ENCODE measurements at regions not wholly inside any gene's neighbourhood (a gene's known extent, or its start where the extent isn't known, plus 50 kb on each side); places are given as distances from the start of the nearest gene placed in this dataset.

DNA sequence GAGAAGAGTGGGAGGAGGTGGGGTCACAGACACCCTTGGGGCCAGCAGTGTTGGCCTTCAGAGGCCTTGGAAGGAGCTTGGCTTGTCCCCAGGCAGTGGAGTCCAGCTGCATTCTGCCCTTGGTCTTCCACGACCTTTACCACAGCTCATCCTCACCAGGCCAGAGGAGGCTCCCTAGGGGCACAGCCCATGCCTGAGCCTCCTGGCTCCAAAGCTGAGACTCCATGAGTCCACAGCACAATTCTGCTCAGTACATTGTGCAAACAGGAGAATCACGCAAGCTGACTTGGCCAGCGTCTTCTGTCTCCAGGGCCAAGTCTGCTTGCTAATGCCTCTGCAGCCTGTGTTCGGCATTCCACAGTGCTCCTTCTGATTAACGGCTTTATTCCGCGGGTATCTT lies 337.2 kb downstream of the SMOC2 start:
- H3K27ac ChIP-seq (ENCODE audit: low read depth in 2 of 2, low read length in 2 of 2): no peak overlapping the region
- H3K27me3 ChIP-seq (ENCODE audit: control insufficient read depth in 2 of 2, insufficient read depth in 2 of 2, low read length in 2 of 2): no peaks in the 10 kb centered on the region

DNA sequence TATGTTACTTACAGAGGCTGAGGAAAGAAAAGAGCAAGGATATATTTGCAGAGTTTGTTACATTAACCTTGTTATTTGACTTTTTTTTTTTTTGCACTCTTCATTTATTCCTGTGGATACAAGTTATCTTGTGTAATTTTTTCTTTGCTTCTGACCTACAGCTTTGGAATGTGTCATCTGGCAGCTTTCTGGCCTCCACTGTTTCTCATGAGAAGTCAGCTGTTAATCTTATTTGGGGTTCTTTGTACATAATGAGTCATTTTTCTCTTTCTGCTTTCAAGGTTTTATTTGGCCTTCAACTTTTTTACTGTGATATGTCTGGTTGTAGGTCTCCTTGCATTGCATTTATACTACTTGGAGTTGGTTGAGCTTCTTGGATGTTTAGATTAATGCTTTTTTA lies 333.4 kb downstream of the SMOC2 start:
- Histone ChIP-seq H3K4me3 (ENCODE audit: low read length in 2 of 2) (no peak overlapping the region), H3K9ac (ENCODE audit: low read depth in 1 of 2, low read length in 2 of 2) (no peak overlapping the region), H3K9me3 (ENCODE audit: control insufficient read depth in 2 of 2, low read length in 2 of 2) (peaks cover 0 to 3% of the 10 kb centered on the region in 2 donors), H3K4me1 (ENCODE audit: control insufficient read depth in 2 of 2, insufficient read depth in 2 of 2, low read length in 2 of 2) (no peaks in the 10 kb centered on the region), H3K36me3 (ENCODE audit: control insufficient read depth in 2 of 2, insufficient read depth in 2 of 2, low read length in 2 of 2) (no peaks in the 10 kb centered on the region), H3K27ac (ENCODE audit: low read depth in 2 of 2, low read length in 2 of 2) (no peak overlapping the region), H3K27me3 (ENCODE audit: control insufficient read depth in 2 of 2, insufficient read depth in 2 of 2, low read length in 2 of 2) (no peaks in the 10 kb centered on the region)

More for the DNA sequence above, 337.2 kb downstream of the SMOC2 start:
- Histone ChIP-seq H3K36me3 (ENCODE audit: control insufficient read depth in 2 of 2, insufficient read depth in 2 of 2, low read length in 2 of 2) (no peaks in the 10 kb centered on the region), H3K9ac (ENCODE audit: low read depth in 1 of 2, low read length in 2 of 2) (no peak overlapping the region), H3K9me3 (ENCODE audit: control insufficient read depth in 2 of 2, low read length in 2 of 2) (peaks cover 0 to 1% of the 10 kb centered on the region in 2 donors), H3K4me3 (ENCODE audit: low read length in 2 of 2) (no peak overlapping the region), H3K4me1 (ENCODE audit: control insufficient read depth in 2 of 2, insufficient read depth in 2 of 2, low read length in 2 of 2) (no peaks in the 10 kb centered on the region)

DNA sequence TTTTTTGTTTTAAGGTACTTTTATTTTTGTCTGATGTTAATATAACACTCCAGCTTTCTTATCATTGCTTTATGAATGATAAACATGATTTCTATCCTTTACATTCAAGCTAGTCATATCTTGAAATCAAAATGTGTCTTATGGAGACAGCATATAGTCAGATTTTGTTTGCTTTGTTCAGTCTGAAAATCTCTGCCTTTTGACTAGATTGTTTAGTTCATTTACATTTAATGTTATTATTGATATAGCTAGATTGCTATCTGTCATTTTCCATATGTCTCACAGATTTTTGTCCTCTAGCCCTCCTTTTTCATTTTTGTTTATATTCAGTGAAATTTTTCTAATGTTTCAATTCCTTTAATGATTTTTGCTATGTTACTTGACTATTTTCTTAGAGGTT lies 332.8 kb downstream of the SMOC2 start:
- H3K4me1 ChIP-seq (ENCODE audit: control insufficient read depth in 2 of 2, insufficient read depth in 2 of 2, low read length in 2 of 2): no peaks in the 10 kb centered on the region
- H3K27me3 ChIP-seq (ENCODE audit: control insufficient read depth in 2 of 2, insufficient read depth in 2 of 2, low read length in 2 of 2): no peaks in the 10 kb centered on the region
- no peak overlapping the region for H3K9ac ChIP-seq (ENCODE audit: low read depth in 1 of 2, low read length in 2 of 2)
- no peak overlapping the region for H3K27ac ChIP-seq (ENCODE audit: low read depth in 2 of 2, low read length in 2 of 2)
- no peak overlapping the region for H3K4me3 ChIP-seq (ENCODE audit: low read length in 2 of 2)
- H3K9me3 ChIP-seq (ENCODE audit: control insufficient read depth in 2 of 2, low read length in 2 of 2): peaks cover 0 to 3% of the 10 kb centered on the region in 2 donors
- no peaks in the 10 kb centered on the region for H3K36me3 ChIP-seq (ENCODE audit: control insufficient read depth in 2 of 2, insufficient read depth in 2 of 2, low read length in 2 of 2)

DNA sequence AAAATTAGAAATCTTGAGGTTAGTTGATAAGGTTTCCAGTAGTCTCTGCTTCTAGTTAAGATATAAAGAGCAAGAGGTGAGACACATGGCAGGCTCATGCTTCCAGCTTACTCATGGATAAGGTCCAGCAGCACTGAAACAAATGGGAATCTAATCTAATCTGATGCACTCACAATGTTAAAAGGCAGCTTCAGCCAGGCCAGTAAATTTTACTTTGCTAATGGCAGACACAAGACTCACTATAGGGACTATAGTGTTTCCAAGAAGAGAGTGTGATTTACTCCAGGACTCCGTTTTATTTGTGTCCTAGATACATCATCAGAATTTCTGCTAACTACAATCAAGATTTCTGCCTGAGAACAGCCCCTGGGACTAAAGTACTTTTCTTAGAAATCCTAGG lies 324.8 kb downstream of the SMOC2 start:
- Histone ChIP-seq H3K4me1 (ENCODE audit: control insufficient read depth in 2 of 2, insufficient read depth in 2 of 2, low read length in 2 of 2) (no peaks in the 10 kb centered on the region), H3K27ac (ENCODE audit: low read depth in 2 of 2, low read length in 2 of 2) (no peak overlapping the region), H3K9me3 (ENCODE audit: control insufficient read depth in 2 of 2, low read length in 2 of 2) (no peaks in the 10 kb centered on the region), H3K9ac (ENCODE audit: low read depth in 1 of 2, low read length in 2 of 2) (no peak overlapping the region), H3K27me3 (ENCODE audit: control insufficient read depth in 2 of 2, insufficient read depth in 2 of 2, low read length in 2 of 2) (no peaks in the 10 kb centered on the region), H3K36me3 (ENCODE audit: control insufficient read depth in 2 of 2, insufficient read depth in 2 of 2, low read length in 2 of 2) (no peaks in the 10 kb centered on the region), H3K4me3 (ENCODE audit: low read length in 2 of 2) (no peak overlapping the region)

DNA sequence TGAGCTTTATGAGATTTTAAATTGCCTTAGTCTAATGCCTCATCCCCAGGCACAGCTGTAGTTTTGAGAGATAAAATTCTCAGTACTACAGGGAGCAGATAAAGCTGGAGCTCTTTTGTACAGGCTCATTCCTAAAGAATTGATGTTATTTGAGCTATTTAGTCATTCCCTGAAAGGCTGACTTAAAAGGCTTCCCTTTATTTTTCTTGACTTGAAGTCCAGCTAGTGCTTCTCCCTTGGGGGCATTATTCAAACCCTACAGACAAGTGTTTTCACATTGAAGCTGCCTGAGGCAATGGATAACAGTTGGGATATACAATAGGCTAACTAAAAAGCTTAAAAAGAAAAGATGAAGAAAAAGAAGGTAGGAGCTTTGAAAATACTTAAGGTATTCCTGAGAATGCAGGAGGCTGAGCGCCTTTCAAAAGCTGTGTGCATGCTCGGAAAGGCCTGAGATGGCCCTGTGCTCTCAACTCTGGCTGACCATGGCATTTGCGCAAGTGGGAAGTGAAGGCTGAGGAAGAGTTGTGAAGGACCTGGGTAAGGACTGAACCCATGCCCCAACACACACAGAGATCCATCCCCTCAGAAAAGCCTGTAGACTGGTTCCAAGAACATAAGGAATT lies 315.1 kb downstream of the SMOC2 start:
- Histone ChIP-seq H3K36me3 (ENCODE audit: control insufficient read depth in 2 of 2, insufficient read depth in 2 of 2, low read length in 2 of 2) (no peaks in the 10 kb centered on the region), H3K27me3 (ENCODE audit: control insufficient read depth in 2 of 2, insufficient read depth in 2 of 2, low read length in 2 of 2) (no peaks in the 10 kb centered on the region), H3K9me3 (ENCODE audit: control insufficient read depth in 2 of 2, low read length in 2 of 2) (no peaks in the 10 kb centered on the region), H3K27ac (ENCODE audit: low read depth in 2 of 2, low read length in 2 of 2) (no peak overlapping the region), H3K4me1 (ENCODE audit: control insufficient read depth in 2 of 2, insufficient read depth in 2 of 2, low read length in 2 of 2) (no peaks in the 10 kb centered on the region), H3K4me3 (ENCODE audit: low read length in 2 of 2) (no peak overlapping the region), H3K9ac (ENCODE audit: low read depth in 1 of 2, low read length in 2 of 2) (no peak overlapping the region)

DNA sequence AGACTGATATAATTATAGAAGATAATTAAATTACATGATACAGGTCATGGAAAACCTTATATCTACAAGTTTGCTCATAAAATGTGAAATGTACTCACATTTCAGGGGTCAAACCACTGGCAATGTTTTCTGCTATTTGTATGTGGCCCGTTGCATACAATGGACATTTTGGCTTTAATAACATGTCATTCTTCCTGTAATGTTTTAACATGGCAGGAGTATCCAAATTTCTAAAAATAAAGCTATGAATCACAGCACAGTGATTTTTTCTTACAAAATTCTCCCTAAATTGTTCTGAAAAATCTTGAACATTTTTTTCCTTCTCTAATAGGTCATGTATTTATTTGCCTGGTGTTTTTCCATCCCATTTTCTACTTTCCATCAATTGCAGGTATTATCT lies 305.7 kb downstream of the SMOC2 start:
- Histone ChIP-seq H3K27me3 (ENCODE audit: control insufficient read depth in 2 of 2, insufficient read depth in 2 of 2, low read length in 2 of 2) (no peaks in the 10 kb centered on the region), H3K9ac (ENCODE audit: low read depth in 1 of 2, low read length in 2 of 2) (no peak overlapping the region), H3K4me1 (ENCODE audit: control insufficient read depth in 2 of 2, insufficient read depth in 2 of 2, low read length in 2 of 2) (no peaks in the 10 kb centered on the region), H3K27ac (ENCODE audit: low read depth in 2 of 2, low read length in 2 of 2) (no peak overlapping the region), H3K36me3 (ENCODE audit: control insufficient read depth in 2 of 2, insufficient read depth in 2 of 2, low read length in 2 of 2) (no peaks in the 10 kb centered on the region), H3K9me3 (ENCODE audit: control insufficient read depth in 2 of 2, low read length in 2 of 2) (no peaks in the 10 kb centered on the region), H3K4me3 (ENCODE audit: low read length in 2 of 2) (no peak overlapping the region)

DNA sequence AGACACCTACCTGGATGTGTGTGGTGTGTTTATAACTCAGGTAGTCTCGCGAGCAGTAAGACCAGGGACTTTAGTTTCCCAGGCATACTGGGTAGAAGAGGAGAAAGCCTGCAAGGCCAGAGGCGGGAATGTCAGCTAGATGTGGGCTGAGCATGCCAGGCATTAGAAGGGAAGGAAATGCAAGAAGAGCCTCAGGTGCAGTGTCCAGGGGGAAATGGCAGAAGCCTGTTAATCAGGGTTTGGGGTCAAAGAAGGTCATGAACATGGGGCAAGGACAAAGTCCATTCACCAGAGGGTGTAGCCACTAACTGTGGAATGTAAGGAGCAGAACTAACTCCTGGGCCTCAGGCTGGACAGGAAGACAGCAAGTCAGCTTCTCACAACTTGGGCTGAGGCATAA lies 305.0 kb downstream of the SMOC2 start:
- H3K27ac ChIP-seq (ENCODE audit: low read depth in 2 of 2, low read length in 2 of 2): no peak overlapping the region
- H3K4me3 ChIP-seq (ENCODE audit: low read length in 2 of 2): no peak overlapping the region
- no peaks in the 10 kb centered on the region for H3K36me3 ChIP-seq (ENCODE audit: control insufficient read depth in 2 of 2, insufficient read depth in 2 of 2, low read length in 2 of 2)
- H3K4me1 ChIP-seq (ENCODE audit: control insufficient read depth in 2 of 2, insufficient read depth in 2 of 2, low read length in 2 of 2): no peaks in the 10 kb centered on the region
- no peak overlapping the region for H3K9ac ChIP-seq (ENCODE audit: low read depth in 1 of 2, low read length in 2 of 2)
- H3K27me3 ChIP-seq (ENCODE audit: control insufficient read depth in 2 of 2, insufficient read depth in 2 of 2, low read length in 2 of 2): no peaks in the 10 kb centered on the region
- H3K9me3 ChIP-seq (ENCODE audit: control insufficient read depth in 2 of 2, low read length in 2 of 2): no peaks in the 10 kb centered on the region

DNA sequence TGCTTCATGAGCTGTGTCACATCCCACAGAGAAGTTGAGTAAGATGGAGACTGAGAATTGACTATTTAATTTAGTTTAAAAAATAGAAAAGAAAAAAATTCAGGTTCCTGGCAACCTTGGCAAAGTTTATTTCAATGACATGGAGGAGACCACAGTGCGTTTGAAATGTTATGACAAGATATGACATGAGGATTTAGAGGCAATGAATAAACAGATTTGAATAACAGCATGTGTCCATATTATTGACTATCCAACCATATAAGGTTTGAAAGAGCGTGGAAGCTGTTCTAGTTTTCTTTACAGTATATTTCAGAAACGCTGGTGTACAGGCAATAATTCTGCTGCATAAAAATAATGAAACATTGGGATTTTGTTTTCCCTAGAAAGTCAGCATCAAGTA lies 303.9 kb downstream of the SMOC2 start:
- H3K4me3 ChIP-seq (ENCODE audit: low read length in 2 of 2): no peak overlapping the region
- H3K27ac ChIP-seq (ENCODE audit: low read depth in 2 of 2, low read length in 2 of 2): no peak overlapping the region
- no peaks in the 10 kb centered on the region for H3K27me3 ChIP-seq (ENCODE audit: control insufficient read depth in 2 of 2, insufficient read depth in 2 of 2, low read length in 2 of 2)
- no peaks in the 10 kb centered on the region for H3K9me3 ChIP-seq (ENCODE audit: control insufficient read depth in 2 of 2, low read length in 2 of 2)
- no peaks in the 10 kb centered on the region for H3K36me3 ChIP-seq (ENCODE audit: control insufficient read depth in 2 of 2, insufficient read depth in 2 of 2, low read length in 2 of 2)
- no peaks in the 10 kb centered on the region for H3K4me1 ChIP-seq (ENCODE audit: control insufficient read depth in 2 of 2, insufficient read depth in 2 of 2, low read length in 2 of 2)
- no peak overlapping the region for H3K9ac ChIP-seq (ENCODE audit: low read depth in 1 of 2, low read length in 2 of 2)

DNA sequence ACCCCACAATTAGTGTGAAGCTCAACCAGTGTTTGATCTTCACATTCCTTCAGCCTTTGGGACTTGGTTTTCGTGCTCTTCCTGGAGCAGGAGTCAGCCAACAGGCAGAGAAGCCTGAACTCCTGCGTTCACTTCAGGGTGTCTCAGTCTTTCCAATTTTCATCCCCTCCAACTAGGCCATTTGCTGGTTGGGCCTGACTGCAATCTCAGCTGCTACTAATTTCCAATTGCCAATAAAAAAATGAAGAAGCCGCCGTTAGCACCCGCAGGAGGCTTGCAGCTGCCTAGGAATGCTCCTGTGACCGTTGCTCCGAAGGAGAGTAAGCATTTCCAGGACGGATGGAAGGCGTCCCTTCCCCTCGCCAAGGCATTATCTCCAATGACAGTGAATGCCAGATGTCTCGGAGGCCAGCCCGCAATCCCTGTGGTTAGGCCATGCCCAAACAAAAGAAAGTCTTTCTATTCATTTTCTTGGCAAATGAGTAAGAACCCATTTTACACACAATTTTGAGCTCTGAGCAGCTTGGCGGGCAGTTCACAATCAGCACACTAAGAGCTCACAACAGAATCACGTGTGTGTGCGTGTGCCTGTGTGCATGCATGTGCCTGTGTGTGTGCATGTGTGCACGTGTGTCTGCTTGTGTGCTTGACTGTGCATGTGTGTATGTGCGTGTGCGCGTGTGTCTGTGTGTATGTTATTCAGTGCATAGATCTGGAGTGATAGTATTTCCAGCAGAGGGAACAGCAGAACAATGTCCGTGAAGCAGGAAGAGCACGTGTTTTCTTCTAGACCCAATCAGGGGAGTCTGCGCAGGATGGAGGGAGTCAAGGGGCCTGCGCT lies 301.2 kb downstream of the SMOC2 start:
- H3K4me1 ChIP-seq (ENCODE audit: control insufficient read depth in 2 of 2, insufficient read depth in 2 of 2, low read length in 2 of 2): no peaks in the 10 kb centered on the region
- no peaks in the 10 kb centered on the region for H3K9me3 ChIP-seq (ENCODE audit: control insufficient read depth in 2 of 2, low read length in 2 of 2)
- H3K27ac ChIP-seq (ENCODE audit: low read depth in 2 of 2, low read length in 2 of 2): no peak overlapping the region
- no peaks in the 10 kb centered on the region for H3K36me3 ChIP-seq (ENCODE audit: control insufficient read depth in 2 of 2, insufficient read depth in 2 of 2, low read length in 2 of 2)
- H3K4me3 ChIP-seq (ENCODE audit: low read length in 2 of 2): no peak overlapping the region
- no peak overlapping the region for H3K9ac ChIP-seq (ENCODE audit: low read depth in 1 of 2, low read length in 2 of 2)
- no peaks in the 10 kb centered on the region for H3K27me3 ChIP-seq (ENCODE audit: control insufficient read depth in 2 of 2, insufficient read depth in 2 of 2, low read length in 2 of 2)

DNA sequence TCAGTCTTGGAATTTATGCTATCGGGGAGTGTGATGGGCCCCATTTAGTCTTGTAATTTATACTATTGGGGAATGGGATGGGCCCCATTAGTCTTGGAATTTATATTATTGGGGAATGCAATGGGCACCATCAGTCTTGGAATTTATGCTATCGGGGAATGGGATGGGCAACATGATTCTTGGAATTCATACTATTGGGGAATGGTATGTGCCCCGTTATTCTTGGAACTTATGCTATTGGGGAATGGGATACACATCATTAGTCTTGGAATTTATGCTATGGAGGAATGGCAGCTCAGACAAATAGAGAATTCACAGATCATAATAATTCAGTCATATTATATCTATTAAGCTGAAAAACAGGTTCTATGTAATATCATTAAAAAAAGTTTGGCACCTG lies 300.3 kb downstream of the SMOC2 start:
- H3K4me3 ChIP-seq (ENCODE audit: low read length in 2 of 2): no peak overlapping the region
- no peaks in the 10 kb centered on the region for H3K27me3 ChIP-seq (ENCODE audit: control insufficient read depth in 2 of 2, insufficient read depth in 2 of 2, low read length in 2 of 2)
- H3K36me3 ChIP-seq (ENCODE audit: control insufficient read depth in 2 of 2, insufficient read depth in 2 of 2, low read length in 2 of 2): no peaks in the 10 kb centered on the region
- no peak overlapping the region for H3K9ac ChIP-seq (ENCODE audit: low read depth in 1 of 2, low read length in 2 of 2)
- H3K4me1 ChIP-seq (ENCODE audit: control insufficient read depth in 2 of 2, insufficient read depth in 2 of 2, low read length in 2 of 2): no peaks in the 10 kb centered on the region
- H3K27ac ChIP-seq (ENCODE audit: low read depth in 2 of 2, low read length in 2 of 2): no peak overlapping the region
- no peaks in the 10 kb centered on the region for H3K9me3 ChIP-seq (ENCODE audit: control insufficient read depth in 2 of 2, low read length in 2 of 2)
